Trophoblast cell (in vitro differentiated cells and primary cell): ENCODE measurements at regions not wholly inside any gene's neighbourhood (a gene's known extent, or its start where the extent isn't known, plus 50 kb on each side); places are given as distances from the start of the nearest gene placed in this dataset.

ENCODE experiments used
- DNase-seq, 2 donors: peaks; one replicate each; pipeline ENCODE4 v3.0.0-alpha.2; 2016
- H2AFZ ChIP-seq: 2 replicates; pipeline ENCODE4 v1.6.1; 2013; ENCODE audit warnings: low read length, moderate library complexity, mild to moderate bottlenecking; ENCODE audit not compliant: insufficient read depth, poor library complexity
- H2AK5ac ChIP-seq: 2 replicates; pipeline ENCODE4 v1.6.1; 2013; ENCODE audit warnings: mild to moderate bottlenecking, low read length
- H2BK120ac ChIP-seq: 2 replicates; pipeline ENCODE4 v1.6.1; 2013; ENCODE audit warnings: low read length, mild to moderate bottlenecking, moderate library complexity; ENCODE audit not compliant: insufficient read depth, poor library complexity
- H2BK12ac ChIP-seq: 2 replicates; pipeline ENCODE4 v1.6.1; 2013; ENCODE audit warnings: mild to moderate bottlenecking, low read length, moderate library complexity
- H2BK5ac ChIP-seq: 2 replicates; pipeline ENCODE4 v1.6.1; 2013; ENCODE audit warnings: low read length, low read depth, moderate library complexity, mild to moderate bottlenecking; ENCODE audit not compliant: poor library complexity
- H3K14ac ChIP-seq: 2 replicates; pipeline ENCODE4 v1.6.1; 2013; ENCODE audit warnings: mild to moderate bottlenecking, low read length
- H3K18ac ChIP-seq: 2 replicates; pipeline ENCODE4 v1.6.1; 2013; ENCODE audit warnings: mild to moderate bottlenecking, low read length
- H3K23ac ChIP-seq: 2 replicates; pipeline ENCODE4 v1.6.1; 2013; ENCODE audit warnings: low read length
- H3K27ac ChIP-seq: 2 replicates; pipeline ENCODE4 v1.5.1; 2013; ENCODE audit warnings: low read depth, mild to moderate bottlenecking, inconsistent platforms, low read length, moderate library complexity
- H3K27me3 ChIP-seq: 2 replicates; pipeline ENCODE4 v1.6.1; 2013; ENCODE audit warnings: inconsistent platforms, mild to moderate bottlenecking, low read length, moderate library complexity; ENCODE audit not compliant: insufficient read depth
- H3K36me3 ChIP-seq, 2 experiments: 1 replicate in 1 of 2; 2 replicates in 1 of 2; pipeline ENCODE4 v1.6.1; 2013; ENCODE audit warnings: low read length in 2 of 2, mild to moderate bottlenecking in 2 of 2, moderate library complexity in 1 of 2; ENCODE audit not compliant: insufficient read depth in 2 of 2, control insufficient read depth in 1 of 2
- H3K4ac ChIP-seq: 2 replicates; pipeline ENCODE4 v1.6.1; 2013; ENCODE audit warnings: low read depth, mild to moderate bottlenecking, low read length, moderate library complexity
- H3K4me1 ChIP-seq, 2 experiments: 1 replicate in 1 of 2; 2 replicates in 1 of 2; pipeline ENCODE4 v1.6.1; 2013; ENCODE audit warnings: low read length in 2 of 2, mild to moderate bottlenecking in 2 of 2, moderate library complexity in 1 of 2; ENCODE audit not compliant: insufficient read depth in 2 of 2, control insufficient read depth in 1 of 2
- H3K4me2 ChIP-seq: 2 replicates; pipeline ENCODE4 v1.6.1; 2013; ENCODE audit warnings: inconsistent platforms, mild to moderate bottlenecking, low read length, moderate library complexity
- H3K4me3 ChIP-seq: 2 replicates; pipeline ENCODE4 v1.5.1; 2013; ENCODE audit warnings: mild to moderate bottlenecking, low read depth, low read length, inconsistent platforms
- H3K79me1 ChIP-seq: one replicate; pipeline ENCODE4 v1.6.1; 2013; ENCODE audit warnings: low read length
- H3K79me2 ChIP-seq: 2 replicates; pipeline ENCODE4 v1.6.1; 2013; ENCODE audit warnings: low read length, mild to moderate bottlenecking; ENCODE audit not compliant: control insufficient read depth, insufficient read depth, poor library complexity
- H3K9ac ChIP-seq: 2 replicates; pipeline ENCODE4 v1.6.1; 2013; ENCODE audit warnings: mild to moderate bottlenecking, low read length
- H3K9me3 ChIP-seq: 2 replicates; pipeline ENCODE4 v1.6.1; 2013; ENCODE audit warnings: low read depth, mild to moderate bottlenecking, control low read depth, inconsistent platforms, low read length; ENCODE audit not compliant: insufficient read depth
- H4K12ac ChIP-seq: 2 replicates; pipeline ENCODE4 v1.6.1; 2013; ENCODE audit warnings: low read depth, mild to moderate bottlenecking, low read length, moderate library complexity
- H4K8ac ChIP-seq: 2 replicates; pipeline ENCODE4 v1.6.1; 2013; ENCODE audit warnings: low read depth, mild to moderate bottlenecking, low read length, moderate library complexity
- H4K91ac ChIP-seq: one replicate; pipeline ENCODE4 v1.6.1; 2013; ENCODE audit warnings: low read depth, mild to moderate bottlenecking, low read length, moderate library complexity
- WGBS: extraction: QIAGEN DNeasy Blood & Tissue Kit; methylation state at CpG from one replicate; pipeline ENCODE4 v1.1.7; 2013; ENCODE audit warnings: missing lambda C conversion rate; ENCODE audit not compliant: insufficient read length, insufficient coverage; ENCODE audit errors: extremely low coverage; 5-methylcytosine and 5-hydroxymethylcytosine counted together

- Histone ChIP-seq H3K23ac (no peak overlapping the region), H3K4me3 (no peak overlapping the region), H3K27ac (no peak overlapping the region), H4K12ac (no peak overlapping the region), H2BK12ac (no peak overlapping the region), H3K36me3 (no peaks in the 10 kb centered on the region), H2BK120ac (no peak overlapping the region), H3K4me2 (no peak overlapping the region), H3K14ac (no peak overlapping the region), H3K4ac (no peak overlapping the region), H4K8ac (no peak overlapping the region), H3K9me3 (no peaks in the 10 kb centered on the region), H3K18ac (no peak overlapping the region), H3K79me2 (no peaks in the 10 kb centered on the region), H3K27me3 (no peaks in the 10 kb centered on the region), H2AK5ac (no peak overlapping the region), H3K4me1 (no peaks in the 10 kb centered on the region), H2BK5ac (no peak overlapping the region), H4K91ac (no peak overlapping the region), H3K79me1 (no peaks in the 10 kb centered on the region), H3K9ac (no peak overlapping the region), H2AFZ (no peak overlapping the region)
- WGBS = no CpG with 5 or more reads among the region's 3 CpGs
- DNase-seq = no peak
Measured at GRCh38 chr1:90573736-90574135, 143.4 kb downstream of the BARHL2 start.

- Histone ChIP-seq H4K8ac (no peak overlapping the region), H2AK5ac (no peak overlapping the region), H3K18ac (no peak overlapping the region), H3K14ac (no peak overlapping the region), H3K9me3 (no peaks in the 10 kb centered on the region), H2BK5ac (no peak overlapping the region), H3K4me2 (no peak overlapping the region), H4K12ac (no peak overlapping the region), H3K36me3 (no peaks in the 10 kb centered on the region), H4K91ac (no peak overlapping the region), H3K79me2 (no peaks in the 10 kb centered on the region), H3K9ac (no peak overlapping the region), H3K4ac (no peak overlapping the region), H2BK120ac (no peak overlapping the region), H3K4me3 (no peak overlapping the region), H3K4me1 (no peaks in the 10 kb centered on the region), H2BK12ac (no peak overlapping the region), H3K27me3 (no peaks in the 10 kb centered on the region), H2AFZ (no peak overlapping the region), H3K27ac (no peak overlapping the region), H3K23ac (no peak overlapping the region), H3K79me1 (no peaks in the 10 kb centered on the region)
- no CpG with 5 or more reads among the region's 3 CpGs for WGBS
- DNase-seq = no peak
Measured at GRCh38 chr1:90572446-90572845, 144.7 kb downstream of the BARHL2 start.

- H3K9me3 ChIP-seq = no peaks in the 10 kb centered on the region
- H3K27me3 ChIP-seq = no peaks in the 10 kb centered on the region
- no peak overlapping the region for H4K91ac ChIP-seq
- H3K18ac ChIP-seq = no peak overlapping the region
- no peak overlapping the region for H3K14ac ChIP-seq
- H3K27ac ChIP-seq = no peak overlapping the region
- H2BK120ac ChIP-seq = no peak overlapping the region
- no peak overlapping the region for H4K8ac ChIP-seq
- H3K9ac ChIP-seq = no peak overlapping the region
- no peaks in the 10 kb centered on the region for H3K4me1 ChIP-seq
- no peaks in the 10 kb centered on the region for H3K36me3 ChIP-seq
- no peaks in the 10 kb centered on the region for H3K79me1 ChIP-seq
- no CpG with 5 or more reads among the region's 2 CpGs for WGBS
- no peak for DNase-seq
- H3K79me2 ChIP-seq = no peaks in the 10 kb centered on the region
- H2AFZ ChIP-seq = no peak overlapping the region
- H3K23ac ChIP-seq = no peak overlapping the region
- no peak overlapping the region for H3K4me3 ChIP-seq
- H2AK5ac ChIP-seq = no peak overlapping the region
- no peak overlapping the region for H3K4me2 ChIP-seq
- H3K4ac ChIP-seq = no peak overlapping the region
- no peak overlapping the region for H4K12ac ChIP-seq
- H2BK12ac ChIP-seq = no peak overlapping the region
- H2BK5ac ChIP-seq = no peak overlapping the region
Measured at GRCh38 chr1:90568436-90568835, 148.7 kb downstream of the BARHL2 start.

GRCh38 chr1:90564164-90564563 lies 152.9 kb downstream of the BARHL2 start:
- H4K12ac ChIP-seq = no peak overlapping the region
- DNase-seq = no peak
- no peak overlapping the region for H2BK120ac ChIP-seq

More at GRCh38 chr1:90564164-90564563, 152.9 kb downstream of the BARHL2 start:
- Histone ChIP-seq H3K27ac (no peak overlapping the region), H2AFZ (no peak overlapping the region), H2BK12ac (no peak overlapping the region), H3K79me2 (no peaks in the 10 kb centered on the region), H3K9ac (no peak overlapping the region), H3K9me3 (no peaks in the 10 kb centered on the region), H3K36me3 (no peaks in the 10 kb centered on the region), H3K4ac (no peak overlapping the region), H3K18ac (no peak overlapping the region), H4K91ac (no peak overlapping the region), H3K14ac (no peak overlapping the region), H2BK5ac (no peak overlapping the region), H4K8ac (no peak overlapping the region), H2AK5ac (no peak overlapping the region), H3K4me1 (no peaks in the 10 kb centered on the region), H3K23ac (no peak overlapping the region), H3K79me1 (no peaks in the 10 kb centered on the region), H3K4me2 (no peak overlapping the region), H3K27me3 (no peaks in the 10 kb centered on the region), H3K4me3 (no peak overlapping the region)
- no CpG with 5 or more reads among the region's 2 CpGs for WGBS
